ENCODE measurements at regions not wholly inside any gene's neighbourhood (a gene's known extent, or its start where the extent isn't known, plus 50 kb on each side); places are given as distances from the start of the nearest gene placed in this dataset.

GRCh38 chr5:174459071-174459702, 265.2 kb upstream of the MSX2 start:
- TF ChIP-seq EZH2phosphoT487 (IDR thresholded peaks at IDR 0.05) = no peak
- no peak for TF ChIP-seq CTCF (IDR thresholded peaks at IDR 0.05)
- no peak for TF ChIP-seq EZH2 (IDR thresholded peaks at IDR 0.05)
- Histone ChIP-seq H3K27ac (no peak overlapping the region), H3K4me1 (peaks cover 12% of the 10 kb centered on the region), H2AFZ (replicated peaks) (no peak overlapping the region), H3K36me3 (no peaks in the 10 kb centered on the region), H3K9me3 (ENCODE audit: low read depth) (no peaks in the 10 kb centered on the region), H4K20me1 (ENCODE audit: low read depth) (no peaks in the 10 kb centered on the region), H3K9ac (no peak overlapping the region), H3K27me3 (no peaks in the 10 kb centered on the region), H3K4me2 (no peak overlapping the region), H3K4me3 (no peak overlapping the region), H3F3A (ENCODE audit: low read depth) (no peaks in the 10 kb centered on the region), H3K79me2 (ENCODE audit: low read depth) (no peaks in the 10 kb centered on the region)
- DNase-seq (ENCODE audit: low spot score) = no peak
- H3K4me1 Mint-ChIP-seq = peaks cover 5% of the 10 kb centered on the region
- H3K27me3 Mint-ChIP-seq (ENCODE audit: insufficient read depth, low read depth) = peaks cover 7% of the 10 kb centered on the region
- no peaks in the 10 kb centered on the region for H3K9me3 Mint-ChIP-seq
- H3K36me3 Mint-ChIP-seq = no peaks in the 10 kb centered on the region
- no peak overlapping the region for H3K4me3 Mint-ChIP-seq
- no peak overlapping the region for H3K27ac Mint-ChIP-seq

DNA sequence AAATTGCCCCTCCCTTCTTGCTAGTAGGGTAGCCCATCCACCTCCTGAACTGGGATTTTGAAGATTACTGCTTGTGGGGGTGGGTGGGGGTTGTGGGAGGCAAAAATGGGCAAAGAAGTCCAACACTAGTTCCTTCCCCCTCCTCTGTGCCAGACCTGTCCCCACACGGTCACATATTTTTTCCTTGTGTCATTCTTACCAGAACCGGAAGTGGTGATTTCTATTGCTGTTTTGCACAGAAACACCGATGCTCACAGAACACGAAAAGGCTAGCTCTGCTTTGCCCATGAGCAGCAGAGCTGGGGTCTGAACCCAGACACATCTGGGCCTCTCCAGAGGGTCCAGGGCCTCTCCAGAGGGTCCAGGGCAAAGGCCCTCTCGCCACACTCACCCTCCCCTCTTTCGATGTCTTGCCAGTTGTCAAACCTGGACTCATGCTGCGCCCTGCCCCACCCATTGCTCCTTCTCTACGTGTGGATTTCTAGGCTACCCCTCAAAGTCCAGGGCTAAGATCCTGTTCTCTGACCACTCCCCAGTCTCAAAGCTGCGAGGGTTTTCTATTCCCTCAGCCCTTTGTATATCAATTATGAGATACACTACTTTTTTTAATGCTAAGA, 264.4 kb upstream of the MSX2 start:
- Histone ChIP-seq H3K9ac (no peak overlapping the region), H2AFZ (replicated peaks) (peak overlapping the region; percentile 45), H3K27me3 (no peaks in the 10 kb centered on the region), H3K9me3 (ENCODE audit: low read depth) (no peaks in the 10 kb centered on the region), H3K4me2 (no peak overlapping the region), H4K20me1 (ENCODE audit: low read depth) (no peaks in the 10 kb centered on the region), H3K4me3 (no peak overlapping the region), H3K79me2 (ENCODE audit: low read depth) (no peaks in the 10 kb centered on the region), H3F3A (ENCODE audit: low read depth) (no peaks in the 10 kb centered on the region), H3K36me3 (no peaks in the 10 kb centered on the region), H3K4me1 (peaks cover 12% of the 10 kb centered on the region), H3K27ac (no peak overlapping the region)
- H3K4me1 Mint-ChIP-seq = peaks cover 5% of the 10 kb centered on the region
- TF ChIP-seq CTCF (IDR thresholded peaks at IDR 0.05) = no peak
- no peaks in the 10 kb centered on the region for H3K9me3 Mint-ChIP-seq
- H3K36me3 Mint-ChIP-seq = no peaks in the 10 kb centered on the region
- peaks cover 7% of the 10 kb centered on the region for H3K27me3 Mint-ChIP-seq (ENCODE audit: insufficient read depth, low read depth)
- H3K27ac Mint-ChIP-seq = no peak overlapping the region
- DNase-seq (ENCODE audit: low spot score) = no peak
- no peak overlapping the region for H3K4me3 Mint-ChIP-seq

DNA sequence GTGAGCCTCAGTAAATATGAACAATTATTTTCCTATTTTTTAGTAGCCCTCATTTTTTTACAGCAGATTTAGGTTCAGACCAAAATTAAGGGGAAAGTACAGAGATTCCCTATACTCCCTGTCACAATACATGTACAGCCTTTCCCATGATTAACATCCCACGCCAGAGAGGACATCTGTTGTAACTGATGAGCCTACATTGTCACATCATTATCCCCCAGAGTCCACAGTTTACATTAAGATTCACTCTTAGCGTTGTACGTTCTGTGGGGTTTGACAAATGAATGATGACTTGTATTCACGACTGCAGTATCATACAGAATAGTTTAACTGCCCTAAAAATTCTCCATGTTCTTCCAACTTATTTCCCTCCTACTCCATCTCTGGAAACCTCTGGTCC, 262.3 kb upstream of the MSX2 start:
- no peaks in the 10 kb centered on the region for H3K79me2 ChIP-seq (ENCODE audit: low read depth)
- no peak overlapping the region for H2AFZ ChIP-seq (replicated peaks)
- peaks cover 12% of the 10 kb centered on the region for H3K4me1 ChIP-seq
- H3K9me3 ChIP-seq (ENCODE audit: low read depth) = no peaks in the 10 kb centered on the region
- no peaks in the 10 kb centered on the region for H3K27me3 ChIP-seq
- DNase-seq (ENCODE audit: low spot score) = no peak
- no peaks in the 10 kb centered on the region for H3K36me3 ChIP-seq
- no peak overlapping the region for H3K9ac ChIP-seq
- no peak overlapping the region for H3K4me3 ChIP-seq
- peaks cover 3% of the 10 kb centered on the region for H3K27me3 Mint-ChIP-seq (ENCODE audit: insufficient read depth, low read depth)
- H3K27ac ChIP-seq = no peak overlapping the region
- H3K9me3 Mint-ChIP-seq = peaks cover 6% of the 10 kb centered on the region
- peaks cover 5% of the 10 kb centered on the region for H3K4me1 Mint-ChIP-seq
- H3K4me3 Mint-ChIP-seq = no peak overlapping the region
- no peak for TF ChIP-seq EZH2phosphoT487 (IDR thresholded peaks at IDR 0.05)
- TF ChIP-seq CTCF (IDR thresholded peaks at IDR 0.05) = no peak
- no peak for TF ChIP-seq EZH2 (IDR thresholded peaks at IDR 0.05)
- H4K20me1 ChIP-seq (ENCODE audit: low read depth) = no peaks in the 10 kb centered on the region
- no peak overlapping the region for H3K4me2 ChIP-seq
- H3F3A ChIP-seq (ENCODE audit: low read depth) = no peaks in the 10 kb centered on the region
- H3K27ac Mint-ChIP-seq = no peak overlapping the region
- H3K36me3 Mint-ChIP-seq = peaks cover 2% of the 10 kb centered on the region

Measured in neural progenitor cell (in vitro differentiated cells).